22Rv1 (cell line): ENCODE measurements at regions not wholly inside any gene's neighbourhood (a gene's known extent, or its start where the extent isn't known, plus 50 kb on each side); places are given as distances from the start of the nearest gene placed in this dataset.

Experiments
- H3K27ac ChIP-seq: fragments of 450-650 bp; 2 replicates; pipeline ENCODE4 v1.5.1; 2017
- ZFX ChIP-seq: fragments of 450-650 bp; IDR thresholded peaks from 2 replicates; pipeline ENCODE4 v1.6.1; 2017; ENCODE audit warnings: antibody characterized with exemption, borderline replicate concordance
- TF ChIP-seq, protein P1 (sequence below): fragments of 450-650 bp; IDR thresholded peaks from 2 replicates; pipeline ENCODE4 v1.5.1; 2017; ENCODE audit warnings: mild to moderate bottlenecking

DNA sequence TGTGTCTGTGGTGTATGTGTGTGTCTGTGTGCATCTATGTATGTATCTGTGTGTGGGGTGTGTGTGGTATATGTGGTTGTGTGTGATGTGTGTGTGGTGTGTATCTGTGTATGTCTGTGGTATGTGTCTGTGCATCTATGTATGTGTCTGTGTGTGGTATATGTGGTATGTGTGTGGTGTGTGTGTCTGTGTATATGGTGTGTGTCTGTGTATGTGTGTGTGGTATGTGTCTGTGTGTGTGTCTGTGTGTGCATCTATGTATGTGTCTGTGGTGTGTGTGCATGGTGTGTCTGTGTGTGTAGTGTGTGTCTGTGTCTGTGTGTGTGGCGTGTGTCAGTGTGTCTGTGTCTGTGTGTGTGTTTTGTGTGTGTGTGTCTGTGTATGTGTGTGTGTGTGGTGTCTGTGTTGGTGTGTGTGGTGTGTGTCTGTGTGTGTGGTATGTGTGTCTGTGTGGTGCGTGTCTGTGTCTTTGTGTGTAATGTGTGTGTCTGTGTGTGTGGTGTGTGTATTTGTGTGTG lies 121.9 kb upstream of the MVB12B start:
- TF ChIP-seq ZFX, result no peak
- TF ChIP-seq, protein P1, sequence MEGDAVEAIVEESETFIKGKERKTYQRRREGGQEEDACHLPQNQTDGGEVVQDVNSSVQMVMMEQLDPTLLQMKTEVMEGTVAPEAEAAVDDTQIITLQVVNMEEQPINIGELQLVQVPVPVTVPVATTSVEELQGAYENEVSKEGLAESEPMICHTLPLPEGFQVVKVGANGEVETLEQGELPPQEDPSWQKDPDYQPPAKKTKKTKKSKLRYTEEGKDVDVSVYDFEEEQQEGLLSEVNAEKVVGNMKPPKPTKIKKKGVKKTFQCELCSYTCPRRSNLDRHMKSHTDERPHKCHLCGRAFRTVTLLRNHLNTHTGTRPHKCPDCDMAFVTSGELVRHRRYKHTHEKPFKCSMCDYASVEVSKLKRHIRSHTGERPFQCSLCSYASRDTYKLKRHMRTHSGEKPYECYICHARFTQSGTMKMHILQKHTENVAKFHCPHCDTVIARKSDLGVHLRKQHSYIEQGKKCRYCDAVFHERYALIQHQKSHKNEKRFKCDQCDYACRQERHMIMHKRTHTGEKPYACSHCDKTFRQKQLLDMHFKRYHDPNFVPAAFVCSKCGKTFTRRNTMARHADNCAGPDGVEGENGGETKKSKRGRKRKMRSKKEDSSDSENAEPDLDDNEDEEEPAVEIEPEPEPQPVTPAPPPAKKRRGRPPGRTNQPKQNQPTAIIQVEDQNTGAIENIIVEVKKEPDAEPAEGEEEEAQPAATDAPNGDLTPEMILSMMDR, result no peak
- H3K27ac ChIP-seq, result no peak overlapping the region

DNA sequence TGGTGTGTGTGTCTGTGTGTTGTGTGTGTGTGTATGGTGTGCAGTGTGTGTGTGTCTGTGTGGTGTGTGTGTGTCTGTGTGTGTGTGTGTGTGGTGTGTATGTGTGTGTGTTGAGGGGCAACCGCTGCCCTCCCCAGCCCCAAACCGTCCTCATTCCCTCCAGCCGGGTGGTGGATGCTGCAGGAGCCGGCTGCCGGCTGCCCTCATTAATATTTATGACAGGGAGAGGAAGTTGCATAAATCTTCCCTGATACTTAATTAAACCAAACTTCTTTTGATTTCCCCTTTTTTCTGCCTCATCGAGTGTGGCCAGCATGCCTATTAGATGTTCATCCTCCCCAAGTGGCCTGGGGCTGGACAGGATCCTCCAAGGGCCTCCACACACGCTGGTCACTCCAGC lies 121.4 kb upstream of the MVB12B start:
- H3K27ac ChIP-seq, result no peak overlapping the region
- TF ChIP-seq, protein P1, result no peak
- no peak for TF ChIP-seq ZFX

DNA sequence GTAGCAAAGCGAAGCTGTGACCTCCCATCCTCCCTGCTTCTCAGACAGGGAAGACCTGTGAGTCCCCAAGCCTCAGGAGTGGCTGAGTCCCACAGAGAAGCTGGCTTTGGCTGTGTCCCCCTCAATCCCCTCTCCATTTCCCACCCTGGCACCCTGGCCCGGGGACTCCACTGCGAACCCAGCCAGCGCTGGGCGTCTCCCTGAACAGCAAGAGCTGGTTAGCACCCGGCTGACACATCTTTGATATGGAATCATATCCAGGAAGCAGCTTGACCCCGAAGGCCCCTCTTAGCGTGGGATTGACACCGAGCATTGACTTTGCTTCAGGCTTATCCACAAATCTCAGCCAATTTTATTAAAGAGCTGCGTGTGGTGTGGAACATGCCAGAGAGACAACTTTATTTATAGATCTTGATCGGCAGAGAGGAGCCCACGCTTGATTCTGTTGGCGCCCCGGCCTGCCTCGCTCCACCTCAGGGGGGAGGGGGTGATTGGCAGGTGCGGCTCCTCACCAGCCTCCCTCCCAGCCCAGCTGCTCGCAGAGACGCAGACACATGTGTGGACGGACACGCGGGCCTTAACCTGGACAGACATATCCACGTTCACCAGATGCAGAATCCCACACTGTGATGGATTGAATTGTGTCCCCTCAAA lies 120.7 kb upstream of the MVB12B start:
- H3K27ac ChIP-seq, result no peak overlapping the region
- TF ChIP-seq, protein P1, result no peak
- TF ChIP-seq ZFX, result no peak

DNA sequence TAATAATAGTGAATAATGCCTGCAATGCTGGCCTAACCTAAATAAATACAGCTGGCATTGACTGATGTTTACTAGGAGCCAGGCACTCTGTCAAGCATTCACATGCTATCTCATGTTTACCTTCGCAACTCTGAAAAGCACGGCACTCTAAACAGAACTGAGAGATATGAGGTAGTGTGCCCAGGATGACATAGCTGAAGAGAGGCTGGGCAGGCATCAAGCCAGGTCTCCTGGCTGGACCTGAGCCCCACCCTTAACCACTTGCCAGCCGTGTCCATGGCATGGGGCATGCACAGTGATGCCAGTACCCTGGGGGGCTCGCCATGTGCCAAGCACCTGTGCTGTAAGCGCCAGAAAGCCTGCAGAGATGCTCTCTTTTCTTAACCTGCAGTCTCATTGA lies 119.4 kb upstream of the MVB12B start:
- TF ChIP-seq, protein P1, result no peak
- TF ChIP-seq ZFX, result no peak
- H3K27ac ChIP-seq, result no peak overlapping the region

DNA sequence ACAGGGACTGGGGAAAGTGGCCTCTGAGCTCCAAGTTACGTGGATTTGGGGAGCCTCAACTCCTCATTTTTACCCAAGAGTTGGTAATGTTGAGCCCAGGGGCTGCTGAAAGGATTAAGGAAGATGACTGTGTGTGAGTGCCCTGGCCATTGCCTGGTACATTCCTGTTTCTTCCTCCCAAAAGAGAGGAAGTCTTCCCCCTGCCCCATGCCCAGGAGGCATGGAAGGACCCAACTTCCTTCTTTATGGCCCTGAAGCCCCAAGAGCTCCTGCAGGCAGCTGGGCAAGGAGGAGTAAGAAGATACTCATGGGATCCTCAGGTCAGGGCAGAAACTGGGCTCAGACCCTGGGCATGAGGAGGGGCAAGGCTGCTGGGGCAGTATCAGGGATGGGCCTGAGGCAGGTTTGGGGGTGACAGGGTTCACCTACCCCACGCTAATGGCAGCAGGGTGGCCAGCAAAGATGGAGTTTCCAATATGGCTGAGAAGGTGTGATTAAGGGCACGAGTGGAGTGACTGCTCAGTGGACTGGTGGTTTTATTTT lies 118.3 kb upstream of the MVB12B start:
- no peak for TF ChIP-seq ZFX
- TF ChIP-seq, protein P1, result no peak
- no peak overlapping the region for H3K27ac ChIP-seq

DNA sequence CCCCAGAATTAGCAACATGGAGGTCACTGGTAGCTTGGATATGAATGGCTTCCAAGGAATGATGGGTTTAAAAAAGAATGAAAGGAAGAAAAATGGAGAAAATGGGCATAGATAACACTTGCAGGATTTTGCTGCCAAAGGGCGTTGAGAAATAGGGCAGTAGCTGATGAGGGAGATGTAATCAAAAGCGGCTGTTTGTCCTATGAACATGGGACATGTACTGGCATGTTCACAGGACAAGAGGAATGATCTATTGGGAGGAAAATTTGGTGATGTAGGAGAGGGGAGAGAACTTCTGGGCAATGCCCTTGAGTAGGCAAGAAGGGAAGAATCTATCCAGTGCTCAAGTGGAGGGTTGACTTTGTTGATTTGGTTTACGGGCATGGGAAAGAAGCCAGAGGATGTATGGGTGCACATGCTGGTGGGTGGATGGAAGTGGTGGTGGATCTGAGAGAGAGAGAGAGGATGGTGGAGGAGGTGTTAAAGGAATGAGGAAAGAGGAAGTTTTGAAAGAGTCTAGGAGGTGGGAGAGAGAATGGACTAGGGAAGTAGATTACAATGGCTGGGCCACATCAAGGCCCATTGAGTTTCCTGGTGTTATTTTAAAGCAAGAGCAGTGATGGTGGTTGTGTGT lies 115.1 kb upstream of the MVB12B start:
- TF ChIP-seq, protein P1, result no peak
- TF ChIP-seq ZFX, result no peak
- H3K27ac ChIP-seq, result no peak overlapping the region

DNA sequence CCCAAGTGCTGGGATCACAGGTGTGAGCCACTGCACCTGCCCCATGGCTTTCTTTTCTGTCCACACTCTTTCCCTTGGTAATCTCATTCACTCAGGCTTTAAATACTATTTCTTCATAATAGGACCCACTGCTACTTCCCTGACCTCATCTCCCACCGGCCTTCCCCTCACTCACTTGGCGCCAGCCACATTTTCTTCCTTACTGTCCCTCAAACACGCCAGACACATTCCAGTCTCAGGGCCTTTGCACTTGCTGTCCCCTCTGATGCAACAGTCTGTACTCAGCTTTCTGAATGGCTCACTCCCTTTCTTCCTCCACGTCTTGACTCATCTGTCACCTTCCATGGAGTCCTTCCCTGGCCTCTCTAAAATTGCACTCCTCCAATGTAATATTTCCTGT lies 111.1 kb upstream of the MVB12B start:
- H3K27ac ChIP-seq, result no peak overlapping the region
- TF ChIP-seq, protein P1, result no peak
- no peak for TF ChIP-seq ZFX
